ENCODE measurements at regions not wholly inside any gene's neighbourhood (a gene's known extent, or its start where the extent isn't known, plus 50 kb on each side); places are given as distances from the start of the nearest gene placed in this dataset.

DNA sequence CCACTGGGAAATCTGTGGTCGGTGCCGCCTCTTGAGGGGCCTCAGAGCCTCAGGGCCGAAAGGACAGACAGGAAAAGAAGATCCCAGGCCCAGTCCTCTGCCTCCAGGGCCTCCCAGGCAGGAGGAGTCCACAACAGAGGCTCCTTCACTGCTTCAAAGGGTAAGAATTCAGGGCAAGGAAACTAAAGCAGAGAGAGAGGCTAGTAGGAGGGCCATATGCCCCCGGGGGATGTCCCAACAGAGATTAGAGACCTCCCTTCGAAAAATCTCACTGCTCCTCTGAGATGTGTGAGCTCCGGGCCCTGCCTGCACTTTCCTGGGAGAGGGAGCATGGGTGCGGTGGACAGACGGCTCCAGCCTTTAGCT lies 465.9 kb downstream of the NPHP4 start:
- Histone ChIP-seq H3K27me3 (ENCODE audit: low read depth) (peaks cover 89% of the 10 kb centered on the region), H3K4me1 (no peaks in the 10 kb centered on the region), H3K36me3 (no peaks in the 10 kb centered on the region), H3K27ac (replicated peaks) (no peak overlapping the region), H3K4me3 (no peak overlapping the region), H3K9me3 (replicated peaks) (peaks cover 16% of the 10 kb centered on the region)
- no peak for DNase-seq
- intact Hi-C loops (cut with micrococcal nuclease): no loop called here
- no peak for TF ChIP-seq CTCF (IDR thresholded peaks at IDR 0.05; ENCODE audit: borderline replicate concordance)

GRCh38 chr1:5525597-5526384 lies 466.4 kb downstream of the NPHP4 start:
- no peak for TF ChIP-seq CTCF (IDR thresholded peaks at IDR 0.05; ENCODE audit: borderline replicate concordance)
- Histone ChIP-seq H3K27ac (replicated peaks) (no peak overlapping the region), H3K36me3 (no peaks in the 10 kb centered on the region), H3K4me3 (no peak overlapping the region), H3K9me3 (replicated peaks) (peaks cover 16% of the 10 kb centered on the region), H3K4me1 (no peaks in the 10 kb centered on the region), H3K27me3 (ENCODE audit: low read depth) (peaks cover 89% of the 10 kb centered on the region)
- no peak for DNase-seq
- intact Hi-C loops (cut with micrococcal nuclease): no loop called here

GRCh38 chr1:5522531-5523145 lies 469.6 kb downstream of the NPHP4 start:
- no peaks in the 10 kb centered on the region for H3K9me3 ChIP-seq (replicated peaks)
- intact Hi-C loops (cut with micrococcal nuclease): no loop called here
- H3K4me3 ChIP-seq: no peak overlapping the region
- H3K27me3 ChIP-seq (ENCODE audit: low read depth): peaks cover 81% of the 10 kb centered on the region
- H3K4me1 ChIP-seq: no peaks in the 10 kb centered on the region
- DNase-seq: no peak
- H3K36me3 ChIP-seq: no peaks in the 10 kb centered on the region
- H3K27ac ChIP-seq (replicated peaks): no peak overlapping the region
- no peak for TF ChIP-seq CTCF (IDR thresholded peaks at IDR 0.05; ENCODE audit: borderline replicate concordance)

GRCh38 chr1:5519366-5520135 lies 472.7 kb downstream of the NPHP4 start:
- no peak overlapping the region for H3K4me3 ChIP-seq
- DNase-seq: no peak
- peaks cover 74% of the 10 kb centered on the region for H3K27me3 ChIP-seq (ENCODE audit: low read depth)
- H3K36me3 ChIP-seq: no peaks in the 10 kb centered on the region
- no peak overlapping the region for H3K27ac ChIP-seq (replicated peaks)
- intact Hi-C loops (cut with micrococcal nuclease): loop anchor here (10.0 kb wide), 2 partner anchors 225 to 395 kb away; no protein-coding TSS in a partner anchor
- no peaks in the 10 kb centered on the region for H3K9me3 ChIP-seq (replicated peaks)
- no peaks in the 10 kb centered on the region for H3K4me1 ChIP-seq
- TF ChIP-seq CTCF (IDR thresholded peaks at IDR 0.05; ENCODE audit: borderline replicate concordance): no peak

- H3K9me3 ChIP-seq (replicated peaks): no peaks in the 10 kb centered on the region
- no peak overlapping the region for H3K27ac ChIP-seq (replicated peaks)
- H3K27me3 ChIP-seq (ENCODE audit: low read depth): peaks cover 67% of the 10 kb centered on the region
- H3K4me1 ChIP-seq: no peaks in the 10 kb centered on the region
- intact Hi-C loops (cut with micrococcal nuclease): loop anchor here (10.0 kb wide), 2 partner anchors 228 to 398 kb away; no protein-coding TSS in a partner anchor
- DNase-seq: no peak
- no peak for TF ChIP-seq CTCF (IDR thresholded peaks at IDR 0.05; ENCODE audit: borderline replicate concordance)
- no peaks in the 10 kb centered on the region for H3K36me3 ChIP-seq
- H3K4me3 ChIP-seq: no peak overlapping the region
Measured at GRCh38 chr1:5516756-5517155, 475.5 kb downstream of the NPHP4 start.
